ENCODE measurements at regions not wholly inside any gene's neighbourhood (a gene's known extent, or its start where the extent isn't known, plus 50 kb on each side); places are given as distances from the start of the nearest gene placed in this dataset.
"Not testable (repeated sequence)": the region's sequence is repeated elsewhere in the genome, so short reads cannot be mapped to it uniquely, and the experiment has no call there.

DNA sequence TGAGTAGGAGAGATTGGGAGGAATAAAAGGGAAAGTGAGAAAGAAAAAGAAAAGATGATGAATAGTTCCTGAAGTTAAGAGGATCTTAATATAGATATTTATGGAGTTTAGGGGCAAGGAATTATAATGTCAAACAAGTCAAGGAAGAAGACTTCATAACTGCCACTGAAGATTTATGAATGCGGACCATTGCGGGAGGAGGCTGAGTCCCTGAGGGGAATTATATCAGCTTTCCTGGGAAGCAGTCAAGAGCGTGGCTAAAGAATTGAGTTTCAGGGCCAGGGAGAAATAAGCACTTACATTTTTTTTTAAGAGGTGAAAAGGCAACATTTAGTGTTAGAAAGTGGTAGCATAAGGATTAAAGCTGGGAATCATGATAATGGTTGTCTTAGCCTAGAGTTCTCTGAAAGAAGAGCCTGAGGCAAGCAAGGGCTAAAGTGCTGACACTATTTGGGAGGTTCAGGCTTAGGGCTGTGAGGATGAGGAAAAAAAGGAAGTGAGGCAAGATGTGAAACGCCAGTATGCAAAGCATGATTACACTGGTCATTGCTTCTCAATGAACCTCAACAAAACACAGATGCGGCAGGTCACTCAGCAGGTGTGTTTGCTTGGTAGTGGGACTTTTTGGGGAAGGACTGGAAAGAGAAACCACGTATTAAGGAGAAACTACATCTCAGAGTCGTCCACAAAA, 217.1 kb downstream of the SLC4A3 start:
- DNase-seq = no peak

DNA sequence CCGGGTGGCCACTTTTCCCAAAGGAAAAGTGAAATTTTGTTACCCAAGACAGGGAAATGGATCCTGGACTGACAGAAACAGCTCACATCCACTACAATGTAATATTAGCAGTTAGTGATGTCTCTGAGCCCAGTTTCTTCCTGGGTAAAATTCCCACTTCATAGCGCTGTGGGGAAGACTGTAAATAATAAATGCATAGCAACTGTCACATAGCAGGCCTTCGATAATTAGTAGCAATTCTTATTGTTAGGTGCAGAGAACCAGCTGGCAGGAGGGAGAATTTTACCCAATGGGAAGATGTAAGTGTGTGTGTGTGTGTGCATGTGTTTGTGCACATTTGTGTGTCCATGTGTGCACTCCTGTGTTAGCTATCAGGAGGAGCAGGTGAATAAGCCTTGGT, 221.5 kb downstream of the SLC4A3 start:
- DNase-seq = no peak

DNA sequence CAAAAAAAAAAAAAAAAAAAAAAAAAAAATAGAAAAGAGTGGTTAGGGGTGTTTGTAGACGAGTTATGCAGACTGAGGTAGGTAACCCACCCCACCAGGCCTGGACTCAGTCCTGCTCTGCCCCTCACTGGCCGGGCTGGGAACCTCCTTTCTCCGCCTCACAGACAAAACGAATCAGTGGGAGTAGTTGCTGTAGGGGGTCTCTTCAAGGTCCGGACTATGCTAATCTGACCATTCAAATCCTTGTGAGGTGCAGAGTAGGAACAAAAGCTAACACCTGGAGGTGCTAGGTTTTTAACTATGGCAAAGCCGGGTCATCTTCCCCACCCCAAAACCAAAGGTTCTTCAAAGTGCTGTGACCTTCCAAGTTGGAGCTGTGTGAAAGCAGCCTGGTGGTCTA, 223.7 kb downstream of the SLC4A3 start:
- no peak for DNase-seq

DNA sequence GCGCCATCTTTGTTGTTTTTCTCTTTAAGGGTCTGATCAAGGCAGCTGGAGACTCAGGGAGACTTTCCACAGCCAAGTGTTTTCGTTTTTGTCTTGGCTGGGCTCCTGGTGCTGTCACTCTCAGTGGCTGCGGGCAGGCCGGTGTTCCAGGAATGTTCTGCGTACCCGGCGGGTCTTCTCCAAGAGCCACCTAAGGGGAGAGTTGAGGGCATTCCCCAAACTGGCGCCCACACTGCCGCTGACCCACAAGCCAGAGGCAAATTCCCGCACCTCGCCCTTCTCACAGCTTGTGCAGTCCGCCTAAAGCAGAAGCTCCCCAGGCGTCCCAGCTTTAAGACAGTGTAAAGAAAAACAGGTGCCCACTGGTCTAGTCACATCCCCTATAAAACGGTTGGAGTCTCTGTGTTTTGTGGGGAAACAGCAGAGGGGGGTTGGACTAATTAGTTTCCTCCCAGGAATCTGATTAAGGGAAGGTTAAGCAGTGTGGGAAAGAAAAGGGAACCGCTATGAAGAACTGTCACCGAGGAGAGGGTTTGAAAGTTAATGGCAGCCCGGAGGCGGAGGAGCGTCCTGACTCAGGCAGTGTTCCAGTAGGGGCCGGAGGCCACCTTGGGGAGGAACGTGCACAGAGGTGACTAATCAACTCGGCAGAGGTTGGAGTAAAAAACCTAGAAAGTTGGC, 224.5 kb downstream of the SLC4A3 start:
- DNase-seq = no peak

DNA sequence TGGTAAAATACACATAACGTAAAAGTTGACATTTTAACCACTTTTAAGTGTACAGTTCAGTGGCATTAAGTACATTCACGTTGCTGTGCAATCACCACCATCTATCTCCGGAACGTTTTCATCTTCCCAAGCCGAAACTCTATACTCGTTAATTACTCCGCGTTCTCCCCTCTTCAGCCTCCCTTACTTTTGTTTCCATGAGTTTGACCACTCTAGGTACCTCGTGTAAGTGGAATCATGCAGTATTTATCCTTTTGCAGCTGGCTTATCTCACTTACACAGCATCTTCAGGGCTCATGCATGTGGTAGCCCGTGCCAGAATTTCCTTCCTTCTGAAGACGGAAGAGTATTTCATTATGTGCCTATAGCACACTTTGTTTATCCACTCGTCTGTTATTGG, 225.2 kb downstream of the SLC4A3 start:
- DNase-seq = no peak

DNA sequence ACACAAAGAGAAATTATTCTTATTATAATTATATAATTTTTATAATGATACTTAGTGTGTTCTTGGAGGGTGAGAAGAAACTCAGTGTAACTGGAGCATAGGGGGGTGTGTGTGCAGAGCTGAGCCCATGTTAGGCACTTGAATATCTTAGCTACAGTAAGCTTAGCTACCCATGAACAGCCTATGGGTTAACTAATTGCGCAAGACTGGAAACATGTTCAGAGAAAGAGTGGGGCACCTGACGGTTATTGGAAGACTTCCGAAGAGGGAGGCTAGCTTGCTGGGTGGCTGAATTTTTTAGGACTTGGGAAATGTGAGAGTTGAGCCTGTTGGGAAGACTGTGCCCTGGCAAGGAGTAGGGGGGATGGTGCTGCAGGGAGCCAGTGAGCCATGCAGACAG, 229.2 kb downstream of the SLC4A3 start:
- DNase-seq = no peak

DNA sequence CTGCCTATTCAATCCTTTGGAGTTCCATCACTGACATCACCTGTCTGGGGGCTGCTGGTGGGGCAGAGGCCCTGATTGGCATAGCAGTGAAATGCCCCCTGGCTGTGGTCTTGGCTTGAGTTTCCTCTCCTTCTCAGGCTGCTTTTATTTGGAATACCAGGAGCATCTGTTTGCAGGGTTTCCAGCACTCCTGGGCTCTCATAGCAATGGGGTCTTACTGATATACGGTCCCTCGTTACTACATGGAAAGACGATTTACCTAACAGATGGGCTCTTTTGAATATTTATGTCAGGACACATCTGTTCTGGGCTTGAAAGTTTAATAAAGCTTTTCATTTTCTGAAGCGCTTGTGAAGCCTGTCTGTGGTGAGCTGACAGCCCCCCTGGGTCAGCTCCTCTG, 230.3 kb downstream of the SLC4A3 start:
- DNase-seq = no peak

DNA sequence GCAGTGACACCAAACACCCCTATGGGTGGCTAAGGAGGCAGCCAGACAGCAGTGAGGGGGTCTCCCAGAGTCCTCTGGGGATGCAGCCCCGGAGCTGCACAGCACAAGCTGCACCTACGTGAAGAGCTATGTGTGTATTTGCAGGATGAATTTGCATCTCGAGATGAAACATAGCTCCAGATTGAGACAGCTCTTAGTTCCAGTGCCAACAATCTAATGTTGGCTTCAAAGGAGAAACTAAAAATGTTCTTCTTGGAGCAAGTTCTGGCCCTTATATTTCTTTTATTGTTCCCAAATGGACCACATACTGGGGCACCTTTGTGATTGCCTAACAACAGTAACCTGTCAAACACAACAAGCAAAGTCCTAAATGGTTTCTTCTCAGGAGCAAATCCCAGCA, 233.9 kb downstream of the SLC4A3 start:
- peak in 1 of 2 donors; percentile 4 for DNase-seq

DNA sequence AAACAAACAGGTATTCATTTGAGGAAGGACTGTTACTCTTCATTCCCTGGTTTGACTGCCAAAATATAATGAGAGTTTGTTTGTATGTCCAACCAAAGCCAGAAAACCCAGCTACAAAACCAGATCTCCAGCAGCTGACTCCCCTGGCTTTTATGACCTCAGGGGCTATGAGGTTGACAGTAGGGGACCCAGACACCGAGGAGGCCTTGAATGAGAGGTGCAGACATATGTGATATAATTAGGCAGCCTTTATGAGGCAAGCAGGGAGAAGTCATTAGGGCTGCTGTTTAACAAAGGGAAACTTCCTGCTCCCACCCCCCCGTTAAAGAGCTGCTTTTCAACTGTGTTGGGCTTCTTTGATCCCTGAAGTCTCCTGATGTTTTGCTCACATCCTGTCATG, 236.7 kb downstream of the SLC4A3 start:
- no peak for DNase-seq

DNA sequence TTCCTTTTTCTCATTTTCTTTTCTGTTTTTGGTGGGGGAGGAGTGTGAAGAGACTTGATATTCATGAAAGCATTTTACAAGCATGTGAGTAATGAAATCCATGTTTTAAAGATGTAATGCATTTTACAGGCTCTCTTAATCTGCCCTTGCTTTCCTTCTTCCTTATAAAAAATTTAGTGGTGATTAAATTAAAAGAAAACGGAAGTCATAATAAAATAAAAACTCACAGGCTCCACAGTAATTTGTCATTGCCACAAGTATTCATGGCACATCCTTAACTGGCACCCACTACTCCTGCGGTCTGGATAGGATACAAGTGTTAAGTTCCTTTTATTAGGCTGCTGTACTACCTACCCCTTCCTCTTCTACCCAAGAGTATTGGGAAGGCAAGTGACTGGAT, 241.2 kb downstream of the SLC4A3 start:
- no peak for DNase-seq

DNA sequence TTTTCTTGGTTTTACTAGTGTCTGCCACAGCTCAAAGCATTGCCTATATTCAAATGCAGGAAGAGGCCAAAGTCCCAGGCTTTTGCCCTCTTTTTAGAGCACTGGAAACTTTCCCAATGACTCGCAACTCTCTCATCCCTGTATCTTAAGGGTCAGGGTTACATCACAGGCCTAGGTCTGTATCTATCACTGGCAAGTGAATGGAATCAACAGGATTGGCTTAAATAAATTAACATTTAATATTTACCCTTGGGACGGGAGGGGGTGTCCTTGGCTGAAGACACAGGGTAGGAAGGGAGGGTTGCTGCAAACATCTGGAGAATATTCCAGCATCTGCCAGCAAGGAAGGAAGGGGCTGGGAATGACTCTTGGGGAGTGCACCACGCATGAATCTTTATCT, 242.6 kb downstream of the SLC4A3 start:
- DNase-seq = no peak

DNA sequence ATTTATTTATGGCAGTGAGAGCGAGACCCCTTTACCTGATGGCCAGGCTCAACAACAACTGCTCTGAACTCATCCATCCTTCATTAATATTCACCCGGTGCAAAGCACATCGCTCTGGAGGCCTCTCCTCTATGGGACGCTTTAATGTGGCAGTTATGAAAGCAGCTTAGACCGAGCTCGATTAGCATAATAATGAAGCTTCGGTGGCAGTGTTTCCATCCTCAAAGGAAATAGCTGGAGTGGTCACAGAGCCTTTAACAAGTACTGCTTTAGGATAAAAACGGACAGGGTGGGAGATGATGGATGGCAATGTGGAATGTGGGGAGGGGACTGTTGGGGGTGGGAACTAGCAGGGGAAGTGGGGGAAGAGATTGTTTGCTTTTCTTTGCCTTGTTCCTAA, 243.9 kb downstream of the SLC4A3 start:
- DNase-seq = no peak

DNA sequence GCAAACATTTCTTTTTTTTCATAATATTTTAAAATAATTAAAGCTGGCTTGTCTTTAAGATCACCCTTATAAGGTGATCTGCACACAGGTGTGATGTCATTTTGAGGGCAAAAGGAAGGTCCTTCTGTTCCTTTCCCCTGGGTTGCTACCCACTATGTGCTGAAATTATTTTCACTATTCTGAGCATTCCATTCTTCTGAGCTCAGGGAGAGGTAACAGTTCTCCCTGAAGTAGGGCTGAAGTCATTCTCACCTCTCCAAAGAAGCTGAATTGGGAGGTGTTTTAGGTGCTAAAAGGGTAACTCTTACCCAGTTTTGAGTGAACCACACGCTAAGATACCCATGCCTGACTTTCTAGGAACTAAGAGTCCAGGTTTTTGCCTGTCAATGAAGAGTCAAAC, 247.6 kb downstream of the SLC4A3 start:
- DNase-seq = no peak

DNA sequence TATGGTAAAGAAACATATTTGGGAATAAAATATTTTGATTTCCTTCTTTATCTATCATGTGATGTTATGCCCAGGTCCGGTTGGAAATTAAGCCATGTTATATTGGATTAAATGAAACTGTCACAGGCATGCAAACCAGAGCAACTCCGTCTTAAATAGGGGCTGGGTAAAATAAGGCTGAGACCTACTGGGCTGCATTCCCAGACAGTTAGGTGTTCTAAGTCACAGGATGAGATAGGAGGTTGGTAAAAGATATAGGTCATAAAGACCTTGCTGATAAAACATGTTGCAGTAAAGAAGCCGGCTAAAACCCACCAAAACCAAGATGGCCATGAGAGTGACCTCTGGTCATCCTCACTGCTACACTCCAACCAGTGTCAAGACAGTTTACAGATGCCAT, 248.6 kb downstream of the SLC4A3 start:
- DNase-seq = not testable (repeated sequence)

DNA sequence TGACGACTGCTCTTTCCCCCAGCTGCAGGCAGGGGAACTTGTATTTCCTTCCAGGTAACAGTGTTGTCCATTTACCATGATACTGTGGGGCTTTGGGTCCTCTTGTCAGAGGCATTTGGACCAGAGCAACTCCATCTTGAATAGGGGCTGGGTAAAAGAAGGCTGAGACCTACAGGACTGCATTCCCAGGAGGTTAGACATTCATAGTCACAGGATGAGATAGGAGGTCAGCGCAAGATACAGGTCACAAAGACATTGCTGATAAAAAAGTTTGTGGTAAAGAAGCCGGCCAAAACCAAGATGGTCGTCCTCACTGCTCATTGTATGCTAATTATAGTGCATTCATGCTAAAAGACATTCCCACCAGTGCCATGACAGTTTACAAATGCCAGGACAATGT, 249.5 kb downstream of the SLC4A3 start:
- no peak for DNase-seq

DNA sequence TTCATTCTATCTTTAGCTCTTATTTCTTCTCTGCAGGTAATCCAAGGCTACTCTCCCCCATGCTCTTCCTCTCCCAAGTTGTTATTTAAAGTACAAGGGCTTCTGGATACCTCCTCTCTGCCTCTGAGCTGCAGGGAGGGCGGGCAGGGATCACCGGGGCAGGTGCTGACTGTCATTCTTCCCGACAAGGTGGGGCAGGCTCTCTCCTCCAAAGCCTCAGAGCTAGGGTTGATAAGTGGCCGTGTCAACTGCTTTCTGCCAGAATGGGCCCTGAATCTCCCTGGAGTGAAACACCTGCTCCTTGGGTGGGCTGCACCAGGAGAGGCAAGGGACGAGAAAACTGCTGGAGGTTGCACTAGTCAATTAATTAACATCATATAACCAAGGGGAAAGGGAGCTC, 250.3 kb downstream of the SLC4A3 start:
- no peak for DNase-seq

DNA sequence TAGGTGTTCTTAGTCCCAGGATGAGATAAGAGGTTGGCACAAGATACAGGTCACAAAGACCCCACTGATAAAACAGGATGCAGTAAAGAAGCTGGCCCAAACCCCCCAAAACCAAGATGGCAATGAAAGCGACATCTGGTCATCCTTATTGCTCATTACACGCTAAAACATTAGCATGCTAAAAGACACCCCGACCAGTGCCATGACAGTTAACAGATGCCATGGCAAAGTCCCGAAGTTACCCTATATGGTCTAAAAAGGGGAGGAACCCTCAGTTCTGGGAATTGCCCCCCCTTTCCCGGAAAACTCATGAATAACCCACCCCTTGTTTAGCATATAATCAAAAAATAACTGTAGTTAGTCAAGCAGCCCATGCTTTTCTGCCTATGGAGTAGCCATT, 251.1 kb downstream of the SLC4A3 start:
- DNase-seq = no peak

DNA sequence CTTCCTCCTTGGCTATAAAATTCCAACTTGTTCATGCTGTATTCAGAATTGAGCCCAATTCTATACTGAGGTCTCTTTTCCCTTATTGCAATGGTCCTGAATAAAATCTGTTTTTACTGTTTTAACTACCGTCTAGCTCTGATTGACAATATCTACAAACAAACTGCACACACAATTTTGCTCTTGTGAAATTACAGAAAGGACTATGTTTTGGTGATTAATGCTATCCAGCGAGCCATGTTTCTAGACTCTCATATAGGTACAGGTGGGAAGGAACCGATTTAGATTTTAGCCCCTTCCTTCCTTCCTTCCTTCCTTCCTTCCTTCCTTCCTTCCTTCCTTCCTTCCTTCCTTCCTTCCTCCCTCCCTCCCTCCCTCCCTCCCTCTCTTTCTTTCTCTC, 254.4 kb downstream of the SLC4A3 start:
- DNase-seq = no peak

DNA sequence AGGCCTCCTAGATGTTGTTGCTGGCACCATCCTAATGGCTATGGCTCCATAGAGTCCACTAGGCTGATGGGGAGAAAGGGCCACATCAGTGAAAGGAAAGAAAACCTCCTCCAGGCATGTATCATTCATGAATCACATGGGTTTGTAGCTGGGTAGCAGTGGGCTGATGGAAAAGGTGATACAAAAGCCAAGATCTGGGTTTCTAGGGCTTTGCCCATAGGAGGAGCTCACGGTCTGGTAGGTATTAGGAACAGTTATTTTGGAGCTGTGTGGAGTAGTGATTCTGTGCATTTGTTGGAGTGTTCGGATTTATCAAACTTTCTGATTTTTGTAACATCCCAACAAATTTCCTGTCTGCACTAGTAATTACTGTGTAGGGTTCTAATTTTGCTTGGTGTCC, 259.2 kb downstream of the SLC4A3 start:
- no peak for DNase-seq

DNA sequence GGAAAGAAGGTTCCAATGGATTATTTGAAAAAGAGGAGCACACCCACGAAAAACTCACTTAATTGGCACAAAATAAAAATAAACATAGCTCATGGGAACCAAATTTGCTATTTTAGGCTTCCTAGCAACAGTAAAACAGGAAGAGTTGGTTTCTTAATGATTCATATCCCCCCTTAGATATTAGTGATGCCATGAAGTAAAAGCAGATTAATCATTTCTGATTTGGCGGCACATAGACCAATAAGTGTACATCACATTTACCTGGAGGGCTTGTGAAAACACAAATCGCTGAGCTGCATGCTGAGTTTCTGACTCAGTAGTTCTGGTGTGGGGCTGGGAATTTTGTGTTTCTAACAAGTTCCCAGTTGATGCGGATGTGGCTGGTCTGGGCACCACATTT, 260.4 kb downstream of the SLC4A3 start:
- DNase-seq = no peak

DNA sequence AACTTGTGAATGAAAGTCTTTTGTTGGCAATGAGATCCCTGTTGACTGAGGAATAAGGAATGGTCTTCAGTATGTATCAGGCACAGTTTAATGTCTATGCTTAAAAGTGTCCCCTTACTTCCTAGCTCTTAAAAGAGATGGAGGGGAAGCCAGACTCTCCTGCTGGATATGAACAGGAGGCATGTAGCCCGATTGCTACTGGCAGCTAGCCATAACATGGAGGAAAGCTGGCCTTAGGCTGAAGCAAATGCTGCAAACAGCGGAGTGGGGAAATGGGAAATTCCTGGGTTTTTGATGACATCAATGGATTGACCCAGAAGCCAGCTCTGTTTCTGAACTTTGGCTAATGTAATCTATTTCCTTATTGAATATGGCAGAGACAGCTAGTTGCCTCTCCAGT, 266.1 kb downstream of the SLC4A3 start:
- no peak for DNase-seq

DNA sequence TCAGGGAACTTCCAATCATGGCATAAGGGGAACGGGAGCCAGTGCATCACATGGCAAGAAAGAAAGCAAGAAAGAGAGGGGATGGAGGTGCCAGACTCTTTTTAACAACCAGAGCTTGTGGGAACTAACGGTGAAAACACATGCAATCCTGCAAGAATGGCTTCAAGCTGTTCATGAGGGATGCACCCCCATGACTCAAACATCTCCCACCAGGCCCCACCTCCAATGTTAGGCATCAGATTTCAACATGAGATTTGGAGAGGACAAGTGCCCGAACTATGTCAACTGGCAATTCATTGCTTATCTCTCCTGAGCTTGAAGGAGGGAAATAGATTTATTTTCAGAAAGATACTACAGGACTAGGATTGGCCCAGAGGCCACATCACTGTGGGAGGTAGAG, 270.0 kb downstream of the SLC4A3 start:
- no peak for DNase-seq

DNA sequence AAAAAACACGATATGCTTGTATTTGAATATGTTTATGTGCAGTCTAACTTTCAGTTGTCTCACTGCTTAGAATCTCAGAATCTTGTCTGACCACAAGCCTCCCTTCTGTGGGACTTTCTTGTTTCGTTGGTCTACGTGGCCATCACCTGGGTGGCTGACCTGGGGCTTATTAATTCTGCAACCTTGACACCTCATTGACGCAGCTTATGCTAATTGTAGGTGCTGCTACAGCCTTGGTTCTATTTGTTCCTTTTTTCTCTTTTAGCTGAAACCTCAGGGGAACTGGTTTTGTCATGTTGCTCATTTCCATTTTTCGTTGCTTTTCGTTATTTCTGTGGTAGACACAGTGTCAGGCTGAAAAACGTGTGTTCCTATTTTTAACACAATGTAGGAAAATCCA, 273.7 kb downstream of the SLC4A3 start:
- DNase-seq = no peak

DNA sequence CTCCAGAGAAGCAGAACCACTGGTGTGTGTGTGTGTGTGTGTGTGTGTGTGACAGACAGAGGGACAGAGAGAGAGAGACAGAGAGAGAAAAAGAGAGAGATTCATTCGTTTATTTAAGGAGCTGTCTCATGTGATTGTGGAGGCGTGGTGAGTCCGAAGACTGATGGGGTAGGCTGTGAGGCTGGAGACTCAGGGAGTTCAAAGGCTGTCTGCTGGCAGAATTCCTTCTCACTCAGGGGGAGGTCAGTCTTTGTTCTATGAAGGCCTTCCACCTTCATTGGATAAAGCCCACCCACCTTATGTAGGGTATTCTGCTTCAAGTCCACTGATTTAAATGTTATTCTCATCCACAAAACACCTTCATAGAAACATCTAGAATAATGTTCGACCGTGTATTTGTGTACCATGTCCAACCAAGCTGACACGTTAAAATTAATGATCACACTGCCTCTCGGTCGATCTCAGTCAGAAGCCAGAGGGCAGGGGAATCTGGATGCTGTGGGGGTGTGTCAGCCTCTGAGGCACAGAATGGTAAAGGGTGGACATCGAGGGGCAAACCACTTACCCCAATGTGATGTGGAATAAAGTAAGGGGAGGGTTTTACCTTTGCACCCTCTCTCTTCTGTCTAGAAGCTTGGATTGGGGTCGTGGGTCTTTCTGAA, 275.6 kb downstream of the SLC4A3 start:
- no peak for DNase-seq

DNA sequence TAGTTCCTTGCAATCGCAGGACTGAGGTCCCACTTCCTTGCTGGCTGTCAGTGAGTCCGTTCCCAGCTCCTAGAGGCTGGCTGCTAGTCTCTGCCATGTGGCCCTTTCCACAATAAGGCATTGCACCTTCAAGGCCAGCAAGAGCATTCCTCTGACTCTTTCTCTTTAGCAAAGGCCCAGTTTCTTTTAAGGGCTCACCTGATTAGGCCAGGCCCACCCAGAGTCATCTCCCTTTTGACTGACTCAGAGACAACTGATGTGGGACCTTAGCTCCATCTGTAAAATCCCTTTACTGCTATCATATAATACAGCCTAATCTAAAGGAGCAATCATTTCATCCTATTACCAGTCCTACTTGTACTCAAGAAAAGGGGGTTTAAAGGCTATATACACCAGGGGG, 278.2 kb downstream of the SLC4A3 start:
- DNase-seq = no peak

Data from hippocampal formation (tissue), 2 donors.